PC-3 (cell line): ENCODE measurements at regions not wholly inside any gene's neighbourhood (a gene's known extent, or its start where the extent isn't known, plus 50 kb on each side); places are given as distances from the start of the nearest gene placed in this dataset.

ENCODE experiments used
- ATAC-seq: fragments of 200-7000 bp; cut with Tn5 transposase; 2 replicates; pipeline ENCODE4 v1.9.1; 2020; ENCODE audit warnings: mild to moderate bottlenecking, moderate library complexity
- BruUV-seq: library from RNA; stranded (reverse); fragments of 400-500 nt; replicated peaks from 2 replicates; lab custom pipeline; 2021; lab: Mats Ljungman, UMichigan
- CTCF ChIA-PET: fragments of 300-600 bp; sonication (Branson Sonifier 250); formaldehyde crosslinking; loops from one replicate; lab custom pipeline; 2022; ENCODE audit warnings: antibody characterized with exemption; lab: Charles Lee
- POLR2A ChIA-PET: fragments of 300-600 bp; sonication (Branson Sonifier 250); formaldehyde crosslinking; loops from one replicate; lab custom pipeline; 2022; ENCODE audit warnings: antibody characterized with exemption; ENCODE audit not compliant: unreplicated experiment; lab: Charles Lee
- DNase-seq: peaks from one replicate; pipeline ENCODE4 v3.0.0-alpha.2; 2015
- H2AFZ ChIP-seq: fragments of 300-600 bp; sonication (generic); 2 replicates; pipeline ENCODE4 v1.6.0; 2016; ENCODE audit warnings: antibody characterized with exemption, low read length
- H3F3A ChIP-seq: fragments of 300-600 bp; sonication (generic); one replicate; pipeline ENCODE4 v1.6.0; 2017; ENCODE audit warnings: antibody characterized with exemption, low read length, control low read depth, mild to moderate bottlenecking; ENCODE audit not compliant: unreplicated experiment
- H3K27ac ChIP-seq: fragments of 300-600 bp; sonication (generic); 2 replicates; pipeline ENCODE4 v1.5.1; 2016; ENCODE audit warnings: mild to moderate bottlenecking, low read length
- H3K27me3 ChIP-seq: fragments of 300-600 bp; sonication (generic); 2 replicates; pipeline ENCODE4 v1.6.1; 2016; ENCODE audit warnings: low read length, mixed read lengths
- H3K36me3 ChIP-seq: fragments of 300-600 bp; sonication (generic); 2 replicates; pipeline ENCODE4 v1.6.1; 2016; ENCODE audit warnings: low read depth, mixed run types, low read length, mixed read lengths
- H3K4me1 ChIP-seq: fragments of 300-600 bp; sonication (generic); 2 replicates; pipeline ENCODE4 v1.5.1; 2016; ENCODE audit warnings: low read length; ENCODE audit not compliant: insufficient read depth
- H3K4me2 ChIP-seq: fragments of 300-600 bp; sonication (generic); 2 replicates; pipeline ENCODE4 v1.6.0; 2016; ENCODE audit warnings: low read length
- H3K4me3 ChIP-seq: fragments of 300-600 bp; sonication (generic); 2 replicates; pipeline ENCODE4 v1.5.1; 2016; ENCODE audit warnings: mild to moderate bottlenecking, low read length, mixed read lengths
- H3K79me2 ChIP-seq: fragments of 300-600 bp; sonication (generic); 2 replicates; pipeline ENCODE4 v1.6.1; 2017; ENCODE audit warnings: low read length, mixed read lengths
- H3K9ac ChIP-seq: fragments of 300-600 bp; sonication (generic); 2 replicates; pipeline ENCODE4 v1.6.0; 2016; ENCODE audit warnings: mild to moderate bottlenecking, low read length
- H3K9me2 ChIP-seq: fragments of 300-600 bp; sonication (generic); replicated peaks from 2 replicates; pipeline ENCODE4 v1.6.1; 2016; ENCODE audit warnings: mixed run types, low read length, mixed read lengths
- H3K9me3 ChIP-seq: fragments of 300-600 bp; sonication (generic); 2 replicates; pipeline ENCODE4 v1.6.1; 2016; ENCODE audit warnings: low read length, mixed read lengths
- H4K20me1 ChIP-seq: fragments of 300-600 bp; sonication (generic); 2 replicates; pipeline ENCODE4 v1.6.1; 2016; ENCODE audit warnings: low read length, mixed read lengths
- EZH2 ChIP-seq: fragments of 300-600 bp; sonication (generic); IDR thresholded peaks from one replicate; pipeline ENCODE4 v1.6.1; 2017; ENCODE audit warnings: antibody characterized with exemption, mild to moderate bottlenecking, low read length; ENCODE audit not compliant: unreplicated experiment
- EZH2phosphoT487 ChIP-seq: fragments of 300-600 bp; sonication (generic); IDR thresholded peaks from 2 replicates; pipeline ENCODE4 v1.6.1; 2018; ENCODE audit warnings: mild to moderate bottlenecking, antibody characterized with exemption, low read length, borderline replicate concordance
- intact Hi-C: fragments of 100-400 bp; cut with micrococcal nuclease; formaldehyde crosslinking; loops from 2 replicates; pipeline ENCODE4 v1.9.0; 2023
- TF ChIP-seq, protein P1 (sequence below): fragments of 300-600 bp; sonication (generic); conservative IDR thresholded peaks from 2 replicates; pipeline ENCODE4 v1.5.1; 2017; ENCODE audit warnings: antibody characterized with exemption, low read depth, mild to moderate bottlenecking, low read length

DNA sequence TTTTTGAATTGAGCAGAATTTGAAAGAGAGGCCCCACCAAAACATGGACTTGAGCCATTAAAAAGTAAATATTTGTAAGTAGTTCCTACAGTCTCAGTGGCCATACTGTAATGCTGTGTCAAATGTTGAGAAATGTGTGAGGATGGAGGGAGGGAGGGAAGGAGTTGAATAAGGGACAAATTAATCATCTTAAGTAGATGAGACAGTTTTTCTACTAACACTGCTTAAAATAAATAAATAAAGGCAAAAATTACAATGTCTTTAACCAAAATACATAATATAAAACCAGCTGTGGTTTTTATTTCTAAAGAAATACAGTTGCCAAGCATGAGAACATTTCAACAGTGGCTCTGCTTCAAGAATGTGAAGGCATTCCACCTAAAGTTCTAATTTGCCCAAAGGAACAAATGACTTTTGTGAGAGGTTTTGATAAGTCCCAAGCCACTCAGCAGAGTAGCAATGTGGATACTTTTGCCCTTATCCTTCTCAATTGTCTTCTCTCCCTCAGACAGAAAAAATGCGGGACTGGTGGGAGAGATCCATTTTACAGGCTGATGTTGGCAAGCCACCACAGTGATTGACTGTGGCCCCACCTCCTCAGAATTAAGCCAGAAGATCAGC, 427.0 kb upstream of the RARB start:
- Histone ChIP-seq H3K4me3 (no peak overlapping the region), H3K79me2 (no peaks in the 10 kb centered on the region), H3K27me3 (no peaks in the 10 kb centered on the region), H3K4me1 (no peaks in the 10 kb centered on the region), H3K9ac (no peak overlapping the region), H3F3A (no peaks in the 10 kb centered on the region), H3K27ac (no peak overlapping the region), H4K20me1 (no peaks in the 10 kb centered on the region), H3K9me3 (0 out of 2 replicates have a peak, but pooled peaks cover 3% of the 10 kb centered on the region), H2AFZ (no peak overlapping the region), H3K9me2 (no peaks in the 10 kb centered on the region), H3K4me2 (no peak overlapping the region), H3K36me3 (no peaks in the 10 kb centered on the region)
- ChIA-PET CTCF (no interaction called here), POLR2A (interaction anchor here (0.7 kb wide), 1 partner anchor 11 kb away, joined by 3 read pairs; no protein-coding TSS in a partner anchor)
- BruUV-seq: no TSS peak
- intact Hi-C loops: no loop called here
- no peak for TF ChIP-seq EZH2phosphoT487
- TF ChIP-seq EZH2: no peak
- TF ChIP-seq, protein P1, sequence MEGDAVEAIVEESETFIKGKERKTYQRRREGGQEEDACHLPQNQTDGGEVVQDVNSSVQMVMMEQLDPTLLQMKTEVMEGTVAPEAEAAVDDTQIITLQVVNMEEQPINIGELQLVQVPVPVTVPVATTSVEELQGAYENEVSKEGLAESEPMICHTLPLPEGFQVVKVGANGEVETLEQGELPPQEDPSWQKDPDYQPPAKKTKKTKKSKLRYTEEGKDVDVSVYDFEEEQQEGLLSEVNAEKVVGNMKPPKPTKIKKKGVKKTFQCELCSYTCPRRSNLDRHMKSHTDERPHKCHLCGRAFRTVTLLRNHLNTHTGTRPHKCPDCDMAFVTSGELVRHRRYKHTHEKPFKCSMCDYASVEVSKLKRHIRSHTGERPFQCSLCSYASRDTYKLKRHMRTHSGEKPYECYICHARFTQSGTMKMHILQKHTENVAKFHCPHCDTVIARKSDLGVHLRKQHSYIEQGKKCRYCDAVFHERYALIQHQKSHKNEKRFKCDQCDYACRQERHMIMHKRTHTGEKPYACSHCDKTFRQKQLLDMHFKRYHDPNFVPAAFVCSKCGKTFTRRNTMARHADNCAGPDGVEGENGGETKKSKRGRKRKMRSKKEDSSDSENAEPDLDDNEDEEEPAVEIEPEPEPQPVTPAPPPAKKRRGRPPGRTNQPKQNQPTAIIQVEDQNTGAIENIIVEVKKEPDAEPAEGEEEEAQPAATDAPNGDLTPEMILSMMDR: no peak
- ATAC-seq (no peak), DNase-seq (no peak)

DNA sequence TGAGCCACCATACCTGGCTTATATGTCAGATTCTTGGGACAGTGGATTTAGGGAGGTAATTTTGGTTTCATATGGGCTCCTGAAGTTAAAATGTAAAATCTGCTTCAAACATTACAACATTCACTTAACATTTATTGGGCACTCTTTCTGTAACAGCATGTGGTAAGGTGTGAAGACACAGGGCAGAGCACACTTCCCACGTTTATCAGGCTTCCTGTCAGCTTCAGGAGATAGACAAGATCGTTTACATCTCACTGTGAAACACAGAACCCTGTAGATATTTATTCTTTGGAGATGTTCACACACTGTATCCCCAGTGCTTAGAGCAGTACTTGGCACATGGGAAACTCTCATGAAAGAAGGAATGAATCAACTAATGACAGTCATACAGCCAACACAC, 426.0 kb upstream of the RARB start:
- ChIA-PET CTCF (no interaction called here), POLR2A (no interaction called here)
- intact Hi-C loops: no loop called here
- Histone ChIP-seq H3K9ac (no peak overlapping the region), H3K4me2 (no peak overlapping the region), H3K36me3 (no peaks in the 10 kb centered on the region), H3K4me1 (no peaks in the 10 kb centered on the region), H3K9me2 (no peaks in the 10 kb centered on the region), H2AFZ (no peak overlapping the region), H3K79me2 (no peaks in the 10 kb centered on the region), H4K20me1 (no peaks in the 10 kb centered on the region), H3K27ac (no peak overlapping the region), H3K9me3 (0 out of 2 replicates have a peak, but pooled peaks cover 6% of the 10 kb centered on the region), H3K4me3 (no peak overlapping the region), H3K27me3 (no peaks in the 10 kb centered on the region), H3F3A (no peaks in the 10 kb centered on the region)
- ATAC-seq (no peak), DNase-seq (no peak)
- no TSS peak for BruUV-seq
- TF ChIP-seq, protein P1: no peak
- TF ChIP-seq EZH2 (no peak), EZH2phosphoT487 (no peak)

DNA sequence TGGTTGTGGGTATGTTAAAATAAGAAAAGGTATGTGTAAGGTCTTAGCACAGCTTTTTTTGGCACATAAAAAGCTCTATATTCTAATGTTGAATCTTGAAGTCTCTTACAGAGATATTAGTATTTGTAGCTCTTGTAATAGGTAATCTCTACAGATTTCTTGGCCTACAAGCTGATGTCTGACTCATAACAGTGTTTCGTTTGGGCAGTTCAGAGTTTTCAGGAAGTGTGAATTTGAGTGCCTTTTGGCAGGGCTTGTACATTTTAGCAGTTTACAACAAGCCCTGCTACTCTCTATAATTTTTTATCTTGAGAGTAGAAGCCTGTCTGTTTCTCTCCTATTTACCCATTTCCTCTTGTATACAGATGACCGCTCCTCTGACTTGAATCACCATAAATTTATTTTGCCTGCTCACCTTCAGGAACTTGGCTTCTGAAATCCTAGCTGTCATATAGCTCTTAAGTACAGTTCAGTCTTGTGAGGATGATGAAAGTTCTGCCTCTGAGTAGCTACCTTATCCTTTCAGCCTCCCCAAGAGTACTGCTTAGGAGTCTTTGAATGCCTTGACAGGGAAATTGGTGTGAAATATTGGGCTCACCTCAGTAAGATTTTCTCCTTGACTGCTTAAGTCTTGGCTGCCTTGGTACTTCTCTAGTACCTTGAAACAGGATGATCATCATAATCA, 419.9 kb upstream of the RARB start:
- H3K36me3 ChIP-seq: no peaks in the 10 kb centered on the region
- no TSS peak for BruUV-seq
- no peak overlapping the region for H3K4me2 ChIP-seq
- no peak overlapping the region for H3K4me3 ChIP-seq
- intact Hi-C loops: no loop called here
- H3K79me2 ChIP-seq: no peaks in the 10 kb centered on the region
- DNase-seq: no peak
- peaks cover 3% of the 10 kb centered on the region; the same call in 1 of the 2 replicates for H3K27me3 ChIP-seq
- H2AFZ ChIP-seq: no peak overlapping the region
- no peak overlapping the region for H3K9ac ChIP-seq
- H3K27ac ChIP-seq: no peak overlapping the region
- H3K9me3 ChIP-seq: 0 out of 2 replicates have a peak, but pooled peaks cover 6% of the 10 kb centered on the region
- no peak for ATAC-seq
- CTCF ChIA-PET: no interaction called here
- POLR2A ChIA-PET: no interaction called here
- H3K4me1 ChIP-seq: no peaks in the 10 kb centered on the region
- H4K20me1 ChIP-seq: no peaks in the 10 kb centered on the region
- no peak for TF ChIP-seq EZH2phosphoT487
- TF ChIP-seq, protein P1: no peak
- no peak for TF ChIP-seq EZH2
- H3K9me2 ChIP-seq: no peaks in the 10 kb centered on the region
- no peaks in the 10 kb centered on the region for H3F3A ChIP-seq
